Smooth muscle cell (in vitro differentiated cells): ENCODE measurements at regions not wholly inside any gene's neighbourhood (a gene's known extent, or its start where the extent isn't known, plus 50 kb on each side); places are given as distances from the start of the nearest gene placed in this dataset.

ENCODE experiments used
- DNase-seq: peaks from one replicate; lab custom pipeline; 2025; ENCODE audit not compliant: unreplicated experiment; lab: John Stamatoyannopoulos, UW
- H2AFZ ChIP-seq: fragments of 200-600 bp; sonication (generic); 2 replicates; pipeline ENCODE4 v1.6.0; 2016; ENCODE audit warnings: antibody characterized with exemption, low read depth, mild to moderate bottlenecking
- H3F3A ChIP-seq: fragments of 200-600 bp; sonication (generic); 2 replicates; pipeline ENCODE4 v1.6.0; 2017; ENCODE audit warnings: antibody characterized with exemption, low read depth
- H3K27ac ChIP-seq: fragments of 200-600 bp; sonication (generic); 2 replicates; pipeline ENCODE4 v1.5.1; 2016; ENCODE audit warnings: low read depth, mild to moderate bottlenecking
- H3K27me3 ChIP-seq: fragments of 200-600 bp; sonication (generic); 2 replicates; pipeline ENCODE4 v1.6.1; 2016; ENCODE audit warnings: low read depth, mild to moderate bottlenecking
- H3K36me3 ChIP-seq: fragments of 200-600 bp; sonication (generic); 2 replicates; pipeline ENCODE4 v1.5.1; 2016; ENCODE audit warnings: low read depth
- H3K4me1 ChIP-seq: fragments of 200-600 bp; sonication (generic); 2 replicates; pipeline ENCODE4 v1.5.1; 2016; ENCODE audit warnings: low read depth
- H3K4me2 ChIP-seq: fragments of 200-600 bp; sonication (generic); 2 replicates; pipeline ENCODE4 v1.6.0; 2016; ENCODE audit warnings: mild to moderate bottlenecking
- H3K4me3 ChIP-seq: fragments of 200-600 bp; sonication (generic); 2 replicates; pipeline ENCODE4 v1.5.1; 2016; ENCODE audit warnings: mild to moderate bottlenecking
- H3K79me2 ChIP-seq: fragments of 200-600 bp; sonication (generic); 2 replicates; pipeline ENCODE4 v1.6.0; 2016; ENCODE audit warnings: low read depth, mild to moderate bottlenecking
- H3K9ac ChIP-seq: fragments of 200-600 bp; sonication (generic); 2 replicates; pipeline ENCODE4 v1.6.0; 2016; ENCODE audit warnings: low read depth
- H3K9me3 ChIP-seq: fragments of 200-600 bp; sonication (generic); replicated peaks from 2 replicates; pipeline ENCODE4 v1.5.1; 2016; ENCODE audit warnings: low read depth
- H4K20me1 ChIP-seq: fragments of 200-600 bp; sonication (generic); 2 replicates; pipeline ENCODE4 v1.6.0; 2016; ENCODE audit warnings: low read depth
- WGBS: methylation state at CpG from one replicate; pipeline ENCODE4 v1.1.7; 2016; ENCODE audit warnings: low lambda C conversion rate; 5-methylcytosine and 5-hydroxymethylcytosine counted together
- TF ChIP-seq, protein P1 (sequence below): fragments of 200-600 bp; sonication (generic); IDR thresholded peaks from 2 replicates; pipeline ENCODE4 v1.5.1; 2017; ENCODE audit warnings: borderline replicate concordance, mild to moderate bottlenecking, antibody characterized with exemption; ENCODE audit not compliant: insufficient read depth, poor library complexity, severe bottlenecking

DNA sequence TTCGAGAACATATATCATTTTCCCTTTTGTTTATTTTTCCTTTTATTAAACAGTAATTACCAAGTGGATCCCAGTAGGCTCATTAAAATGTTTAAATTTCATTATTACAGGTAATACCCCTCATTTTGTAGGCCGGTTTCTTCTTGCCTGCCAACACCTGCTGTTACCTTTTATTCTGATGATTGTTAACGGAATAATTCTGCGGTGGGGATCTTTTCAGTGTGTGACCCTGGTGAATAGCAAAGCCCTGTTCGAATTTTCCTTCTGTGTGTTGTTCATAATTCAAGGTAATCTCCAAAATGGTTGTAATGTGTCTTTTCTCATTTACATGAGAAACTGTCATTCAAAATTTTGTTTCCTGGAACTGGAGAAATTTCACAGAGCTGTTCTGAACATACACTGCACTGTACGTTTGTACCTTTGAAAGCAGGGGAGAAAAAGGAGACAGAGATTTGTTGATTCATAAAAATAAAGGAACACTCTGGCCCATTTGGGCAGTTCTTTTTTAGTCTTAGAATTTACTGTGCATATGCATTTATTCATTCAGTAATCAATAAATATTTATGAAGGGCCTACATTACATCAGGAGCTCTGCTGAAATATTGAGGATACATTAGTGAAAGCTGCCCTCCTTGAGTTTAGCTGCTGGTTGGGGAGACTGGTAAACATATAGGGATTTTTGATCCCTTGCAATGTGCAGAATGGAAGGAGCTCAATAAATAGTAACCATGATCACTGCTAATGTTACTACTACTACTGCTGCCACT, 502.0 kb downstream of the QKI start:
- Histone ChIP-seq H4K20me1 (no peaks in the 10 kb centered on the region), H2AFZ (no peak overlapping the region), H3K9ac (no peak overlapping the region), H3F3A (no peaks in the 10 kb centered on the region), H3K27me3 (no peaks in the 10 kb centered on the region), H3K79me2 (no peaks in the 10 kb centered on the region), H3K27ac (no peak overlapping the region), H3K4me1 (no peaks in the 10 kb centered on the region), H3K36me3 (no peaks in the 10 kb centered on the region), H3K4me2 (no peak overlapping the region), H3K9me3 (no peaks in the 10 kb centered on the region), H3K4me3 (no peak overlapping the region)
- WGBS = 92% methylated on average over 6 of the region's 6 CpGs
- no peak for DNase-seq
- TF ChIP-seq, protein P1, sequence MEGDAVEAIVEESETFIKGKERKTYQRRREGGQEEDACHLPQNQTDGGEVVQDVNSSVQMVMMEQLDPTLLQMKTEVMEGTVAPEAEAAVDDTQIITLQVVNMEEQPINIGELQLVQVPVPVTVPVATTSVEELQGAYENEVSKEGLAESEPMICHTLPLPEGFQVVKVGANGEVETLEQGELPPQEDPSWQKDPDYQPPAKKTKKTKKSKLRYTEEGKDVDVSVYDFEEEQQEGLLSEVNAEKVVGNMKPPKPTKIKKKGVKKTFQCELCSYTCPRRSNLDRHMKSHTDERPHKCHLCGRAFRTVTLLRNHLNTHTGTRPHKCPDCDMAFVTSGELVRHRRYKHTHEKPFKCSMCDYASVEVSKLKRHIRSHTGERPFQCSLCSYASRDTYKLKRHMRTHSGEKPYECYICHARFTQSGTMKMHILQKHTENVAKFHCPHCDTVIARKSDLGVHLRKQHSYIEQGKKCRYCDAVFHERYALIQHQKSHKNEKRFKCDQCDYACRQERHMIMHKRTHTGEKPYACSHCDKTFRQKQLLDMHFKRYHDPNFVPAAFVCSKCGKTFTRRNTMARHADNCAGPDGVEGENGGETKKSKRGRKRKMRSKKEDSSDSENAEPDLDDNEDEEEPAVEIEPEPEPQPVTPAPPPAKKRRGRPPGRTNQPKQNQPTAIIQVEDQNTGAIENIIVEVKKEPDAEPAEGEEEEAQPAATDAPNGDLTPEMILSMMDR = no peak

DNA sequence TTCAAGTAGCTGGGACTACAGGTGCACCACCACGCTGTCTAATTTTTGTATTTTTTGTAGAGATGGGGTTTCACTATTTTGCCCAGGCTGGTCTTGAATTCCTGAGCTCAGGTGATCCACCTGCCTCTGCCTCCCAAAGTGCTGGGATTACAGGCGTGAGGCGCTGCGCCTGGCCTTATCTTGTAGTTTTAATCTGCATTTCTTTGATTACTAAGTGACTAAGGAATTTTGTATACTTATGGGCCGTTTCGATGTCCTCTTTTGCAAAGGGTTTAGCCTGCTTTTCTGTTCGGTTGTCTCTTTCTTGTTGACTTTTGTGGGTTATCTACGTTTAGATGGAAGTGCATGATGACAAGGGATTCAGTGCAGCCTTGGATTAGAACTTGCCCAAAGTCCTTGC, 500.6 kb downstream of the QKI start:
- WGBS = 86% methylated on average over 8 of the region's 8 CpGs
- no peak overlapping the region for H3K9ac ChIP-seq
- H3K79me2 ChIP-seq = no peaks in the 10 kb centered on the region
- no peak for DNase-seq
- H3K27ac ChIP-seq = no peak overlapping the region
- H3K36me3 ChIP-seq = no peaks in the 10 kb centered on the region
- no peaks in the 10 kb centered on the region for H3K27me3 ChIP-seq
- TF ChIP-seq, protein P1 = no peak
- no peak overlapping the region for H3K4me3 ChIP-seq
- H3K4me1 ChIP-seq = no peaks in the 10 kb centered on the region
- no peaks in the 10 kb centered on the region for H3K9me3 ChIP-seq
- H2AFZ ChIP-seq = no peak overlapping the region
- H4K20me1 ChIP-seq = no peaks in the 10 kb centered on the region
- H3F3A ChIP-seq = no peaks in the 10 kb centered on the region
- no peak overlapping the region for H3K4me2 ChIP-seq

DNA sequence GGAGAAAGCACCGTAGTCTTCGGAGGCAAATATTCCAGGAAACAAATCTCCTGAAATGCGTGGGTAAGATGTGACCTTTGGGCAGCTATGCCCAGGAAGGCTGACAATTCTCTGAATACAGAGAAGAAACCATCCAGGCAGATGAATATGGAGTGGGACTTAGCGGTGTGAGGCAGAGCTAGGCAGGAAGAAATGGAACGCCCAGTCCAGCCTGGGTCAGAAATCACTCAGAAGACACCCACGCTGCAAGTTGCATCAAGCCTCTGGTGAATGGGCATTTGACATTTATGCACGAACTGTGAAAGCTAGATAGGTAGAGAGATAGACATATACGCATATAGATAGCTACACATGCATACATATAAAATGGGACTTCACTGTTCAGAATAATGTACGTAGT, 498.5 kb downstream of the QKI start:
- Histone ChIP-seq H3K4me3 (no peak overlapping the region), H3K36me3 (no peaks in the 10 kb centered on the region), H3K9me3 (no peaks in the 10 kb centered on the region), H3K27ac (no peak overlapping the region), H2AFZ (no peak overlapping the region), H3K4me1 (no peaks in the 10 kb centered on the region), H3F3A (no peaks in the 10 kb centered on the region), H3K9ac (no peak overlapping the region), H4K20me1 (no peaks in the 10 kb centered on the region), H3K4me2 (no peak overlapping the region), H3K27me3 (no peaks in the 10 kb centered on the region), H3K79me2 (no peaks in the 10 kb centered on the region)
- DNase-seq = no peak
- TF ChIP-seq, protein P1 = no peak
- WGBS = 94% methylated on average over 9 of the region's 9 CpGs
